ENCODE measurements at regions not wholly inside any gene's neighbourhood (a gene's known extent, or its start where the extent isn't known, plus 50 kb on each side); places are given as distances from the start of the nearest gene placed in this dataset.

GRCh38 chr14:86027990-86028389 lies 498.0 kb downstream of the FLRT2 start:
- no peak for TF ChIP-seq Cebpa-rat (IDR thresholded peaks at IDR 0.05)
- Histone ChIP-seq H3K36me3 (no peaks in the 10 kb centered on the region), H3K9me3 (peaks cover 14% of the 10 kb centered on the region), H3K4me1 (no peaks in the 10 kb centered on the region), H3K9ac (no peak overlapping the region), H3K4me3 (no peak overlapping the region), H3K27ac (no peak overlapping the region), H3K27me3 (no peaks in the 10 kb centered on the region), H3K4me2 (no peak overlapping the region), H4K20me1 (no peaks in the 10 kb centered on the region)

GRCh38 chr14:86027144-86027543 lies 497.2 kb downstream of the FLRT2 start:
- H3K4me3 ChIP-seq: no peak overlapping the region
- no peaks in the 10 kb centered on the region for H3K4me1 ChIP-seq
- H3K27me3 ChIP-seq: no peaks in the 10 kb centered on the region
- no peaks in the 10 kb centered on the region for H4K20me1 ChIP-seq
- peaks cover 14% of the 10 kb centered on the region for H3K9me3 ChIP-seq
- no peak overlapping the region for H3K4me2 ChIP-seq
- H3K27ac ChIP-seq: no peak overlapping the region
- H3K36me3 ChIP-seq: no peaks in the 10 kb centered on the region
- TF ChIP-seq Cebpa-rat (IDR thresholded peaks at IDR 0.05): no peak
- H3K9ac ChIP-seq: no peak overlapping the region

- no peak overlapping the region for H3K27ac ChIP-seq
- peaks cover 4% of the 10 kb centered on the region; the same call in 1 of the 2 replicates for H3K9me3 ChIP-seq
- H3K9ac ChIP-seq: no peak overlapping the region
- no peak for TF ChIP-seq Cebpa-rat (IDR thresholded peaks at IDR 0.05)
- H3K36me3 ChIP-seq: no peaks in the 10 kb centered on the region
- H3K4me2 ChIP-seq: no peak overlapping the region
- H3K4me1 ChIP-seq: no peaks in the 10 kb centered on the region
- H4K20me1 ChIP-seq: no peaks in the 10 kb centered on the region
- no peak overlapping the region for H3K4me3 ChIP-seq
- H3K27me3 ChIP-seq: no peaks in the 10 kb centered on the region
These were observed 492.2 kb downstream of the FLRT2 start for GRCh38 chr14:86022031-86022629.

- Histone ChIP-seq H3K4me3 (no peak overlapping the region), H3K4me2 (no peak overlapping the region), H3K9ac (no peak overlapping the region), H4K20me1 (no peaks in the 10 kb centered on the region), H3K9me3 (peaks cover 4% of the 10 kb centered on the region; the same call in 1 of the 2 replicates), H3K4me1 (no peaks in the 10 kb centered on the region), H3K27ac (no peak overlapping the region), H3K27me3 (no peaks in the 10 kb centered on the region), H3K36me3 (no peaks in the 10 kb centered on the region)
- TF ChIP-seq Cebpa-rat (IDR thresholded peaks at IDR 0.05): no peak
These were observed 490.9 kb downstream of the FLRT2 start for GRCh38 chr14:86020841-86021240.

- no peaks in the 10 kb centered on the region for H3K27me3 ChIP-seq
- H4K20me1 ChIP-seq: no peaks in the 10 kb centered on the region
- no peaks in the 10 kb centered on the region for H3K9me3 ChIP-seq
- H3K4me2 ChIP-seq: no peak overlapping the region
- no peak for TF ChIP-seq Cebpa-rat (IDR thresholded peaks at IDR 0.05)
- no peaks in the 10 kb centered on the region for H3K4me1 ChIP-seq
- H3K27ac ChIP-seq: no peak overlapping the region
- H3K36me3 ChIP-seq: no peaks in the 10 kb centered on the region
- no peak overlapping the region for H3K9ac ChIP-seq
- H3K4me3 ChIP-seq: no peak overlapping the region
These were observed 486.0 kb downstream of the FLRT2 start for GRCh38 chr14:86015941-86016340.

- Histone ChIP-seq H3K9me3 (no peaks in the 10 kb centered on the region), H3K27me3 (no peaks in the 10 kb centered on the region), H4K20me1 (no peaks in the 10 kb centered on the region), H3K27ac (no peak overlapping the region), H3K4me3 (no peak overlapping the region), H3K4me1 (no peaks in the 10 kb centered on the region), H3K36me3 (no peaks in the 10 kb centered on the region), H3K4me2 (no peak overlapping the region), H3K9ac (no peak overlapping the region)
- TF ChIP-seq Cebpa-rat (IDR thresholded peaks at IDR 0.05): no peak
These were observed 485.6 kb downstream of the FLRT2 start for GRCh38 chr14:86015511-86015910.

GRCh38 chr14:86013641-86014040 lies 483.7 kb downstream of the FLRT2 start:
- Histone ChIP-seq H3K27me3 (no peaks in the 10 kb centered on the region), H3K9ac (no peak overlapping the region), H3K4me1 (no peaks in the 10 kb centered on the region), H3K9me3 (no peaks in the 10 kb centered on the region), H3K27ac (no peak overlapping the region), H3K4me2 (no peak overlapping the region), H3K36me3 (no peaks in the 10 kb centered on the region), H4K20me1 (no peaks in the 10 kb centered on the region), H3K4me3 (no peak overlapping the region)
- TF ChIP-seq Cebpa-rat (IDR thresholded peaks at IDR 0.05): no peak

- Histone ChIP-seq H3K9ac (no peak overlapping the region), H3K36me3 (no peaks in the 10 kb centered on the region), H3K27me3 (no peaks in the 10 kb centered on the region), H3K4me3 (no peak overlapping the region), H3K27ac (no peak overlapping the region), H4K20me1 (no peaks in the 10 kb centered on the region), H3K9me3 (no peaks in the 10 kb centered on the region), H3K4me1 (no peaks in the 10 kb centered on the region), H3K4me2 (no peak overlapping the region)
- TF ChIP-seq Cebpa-rat (IDR thresholded peaks at IDR 0.05): no peak
These were observed 482.5 kb downstream of the FLRT2 start for GRCh38 chr14:86012461-86012860.

GRCh38 chr14:86003998-86004397 lies 474.1 kb downstream of the FLRT2 start:
- H3K36me3 ChIP-seq: no peaks in the 10 kb centered on the region
- H3K9me3 ChIP-seq: no peaks in the 10 kb centered on the region
- no peak overlapping the region for H3K9ac ChIP-seq
- H4K20me1 ChIP-seq: no peaks in the 10 kb centered on the region
- no peak overlapping the region for H3K4me3 ChIP-seq
- H3K4me2 ChIP-seq: no peak overlapping the region
- H3K4me1 ChIP-seq: no peaks in the 10 kb centered on the region
- no peak for TF ChIP-seq Cebpa-rat (IDR thresholded peaks at IDR 0.05)
- H3K27ac ChIP-seq: no peak overlapping the region
- H3K27me3 ChIP-seq: no peaks in the 10 kb centered on the region

GRCh38 chr14:85996551-85996950 lies 466.6 kb downstream of the FLRT2 start:
- Histone ChIP-seq H3K4me2 (no peak overlapping the region), H3K9me3 (no peaks in the 10 kb centered on the region), H3K4me1 (no peaks in the 10 kb centered on the region), H3K27ac (no peak overlapping the region), H3K27me3 (no peaks in the 10 kb centered on the region), H3K4me3 (no peak overlapping the region), H3K36me3 (no peaks in the 10 kb centered on the region), H4K20me1 (no peaks in the 10 kb centered on the region), H3K9ac (no peak overlapping the region)
- no peak for TF ChIP-seq Cebpa-rat (IDR thresholded peaks at IDR 0.05)

- TF ChIP-seq Cebpa-rat (IDR thresholded peaks at IDR 0.05): no peak
- no peak overlapping the region for H3K9ac ChIP-seq
- no peak overlapping the region for H3K4me3 ChIP-seq
- H3K27ac ChIP-seq: no peak overlapping the region
- H3K27me3 ChIP-seq: no peaks in the 10 kb centered on the region
- no peak overlapping the region for H3K4me2 ChIP-seq
- no peaks in the 10 kb centered on the region for H3K9me3 ChIP-seq
- H4K20me1 ChIP-seq: no peaks in the 10 kb centered on the region
- H3K4me1 ChIP-seq: no peaks in the 10 kb centered on the region
- no peaks in the 10 kb centered on the region for H3K36me3 ChIP-seq
These were observed 461.2 kb downstream of the FLRT2 start for GRCh38 chr14:85991156-85991555.

Measured in BLaER1 (cell line).